OCI-M2 (cell line): ENCODE measurements at regions not wholly inside any gene's neighbourhood (a gene's known extent, or its start where the extent isn't known, plus 50 kb on each side); places are given as distances from the start of the nearest gene placed in this dataset.
"Not testable (repeated sequence)": the region's sequence is repeated elsewhere in the genome, so short reads cannot be mapped to it uniquely, and the experiment has no call there.

ENCODE experiments used
- DNase-seq: peaks from one replicate; lab custom pipeline; 2025; ENCODE audit not compliant: unreplicated experiment; lab: John Stamatoyannopoulos, UW

DNA sequence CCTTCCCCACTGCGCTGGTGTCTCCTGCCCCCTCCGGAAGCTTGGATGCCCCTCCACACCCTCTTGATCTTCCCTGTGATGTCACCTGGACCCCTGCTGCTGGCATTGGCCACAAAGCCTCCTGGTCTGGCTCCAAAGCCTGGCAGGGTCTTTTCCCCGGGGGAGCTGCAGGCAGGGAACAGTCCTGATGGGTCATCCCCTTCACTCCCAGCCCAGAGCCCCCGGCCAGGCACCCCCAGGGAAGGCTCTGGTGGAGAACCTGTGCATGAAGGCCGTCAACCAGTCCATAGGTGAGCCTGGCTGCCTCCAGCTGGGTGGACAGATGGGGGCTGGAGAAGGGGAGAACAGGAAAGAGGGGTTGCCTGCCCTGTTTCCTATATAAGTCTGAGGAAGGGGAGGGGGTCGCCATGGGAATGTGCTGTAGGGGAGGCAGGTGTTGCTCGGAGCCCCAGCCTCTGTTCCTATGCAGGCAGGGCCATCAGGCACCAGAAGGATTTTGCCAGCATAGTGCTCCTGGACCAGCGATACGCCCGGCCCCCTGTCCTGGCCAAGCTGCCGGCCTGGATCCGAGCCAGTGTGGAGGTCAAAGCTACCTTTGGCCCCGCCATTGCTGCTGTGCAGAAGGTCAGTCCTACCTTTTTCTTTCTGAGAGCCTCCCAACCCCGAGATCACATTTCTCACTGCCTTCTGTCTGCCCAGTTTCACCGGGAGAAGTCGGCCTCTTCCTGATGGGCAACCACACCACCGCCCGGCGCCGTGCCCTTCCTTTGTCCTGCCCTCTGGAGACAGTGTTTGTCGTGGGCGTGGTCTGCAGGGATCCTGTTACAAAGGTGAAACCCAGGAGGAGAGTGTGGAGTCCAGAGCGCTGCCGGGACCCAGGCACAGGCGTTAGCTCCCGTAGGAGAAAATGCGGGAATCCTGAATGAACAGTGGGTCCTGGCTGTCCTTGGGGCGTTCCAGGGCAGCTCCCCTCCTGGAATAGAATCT lies 104.5 kb upstream of the PZP start:
- not testable (repeated sequence) for DNase-seq

DNA sequence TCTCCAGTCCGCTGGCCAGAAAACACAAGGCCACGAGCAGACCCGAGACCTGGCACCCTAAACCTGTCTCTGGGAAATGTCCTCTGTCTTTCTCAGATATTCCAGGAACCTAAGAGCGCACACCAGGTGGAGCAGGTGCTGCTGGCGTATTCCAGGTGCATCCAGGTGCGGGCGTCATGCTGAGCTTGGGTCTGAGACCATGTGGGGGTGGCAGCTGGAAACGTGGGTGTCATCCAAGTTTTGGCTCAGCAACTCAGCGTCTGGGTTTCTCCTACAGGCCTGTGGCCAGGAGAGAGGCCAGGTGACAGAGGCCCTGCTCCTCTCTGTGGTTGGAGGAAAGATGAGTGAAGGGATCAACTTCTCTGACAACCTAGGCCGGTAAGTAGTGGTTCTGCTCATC lies 103.3 kb upstream of the PZP start:
- DNase-seq: not testable (repeated sequence)

DNA sequence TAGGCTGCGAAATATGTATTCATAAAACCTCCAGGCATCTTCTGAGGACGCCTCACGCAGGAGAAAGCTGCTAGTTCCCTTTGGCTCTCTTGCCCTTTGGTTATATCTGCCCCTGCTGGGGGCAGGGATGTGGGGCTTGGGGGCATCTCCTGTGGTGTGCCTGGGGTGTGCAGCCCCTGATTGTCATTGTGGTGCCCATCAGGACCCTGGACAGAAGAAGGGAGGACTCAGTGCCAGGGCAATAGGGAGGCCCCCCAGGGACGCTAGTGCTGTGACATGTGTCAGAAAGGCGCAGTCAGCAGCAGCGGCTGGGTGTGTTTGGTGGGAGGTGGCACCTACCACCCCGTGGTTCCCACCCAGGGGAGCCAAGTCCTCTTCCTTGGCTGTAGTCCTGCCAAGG lies 102.5 kb upstream of the PZP start:
- not testable (repeated sequence) for DNase-seq

DNA sequence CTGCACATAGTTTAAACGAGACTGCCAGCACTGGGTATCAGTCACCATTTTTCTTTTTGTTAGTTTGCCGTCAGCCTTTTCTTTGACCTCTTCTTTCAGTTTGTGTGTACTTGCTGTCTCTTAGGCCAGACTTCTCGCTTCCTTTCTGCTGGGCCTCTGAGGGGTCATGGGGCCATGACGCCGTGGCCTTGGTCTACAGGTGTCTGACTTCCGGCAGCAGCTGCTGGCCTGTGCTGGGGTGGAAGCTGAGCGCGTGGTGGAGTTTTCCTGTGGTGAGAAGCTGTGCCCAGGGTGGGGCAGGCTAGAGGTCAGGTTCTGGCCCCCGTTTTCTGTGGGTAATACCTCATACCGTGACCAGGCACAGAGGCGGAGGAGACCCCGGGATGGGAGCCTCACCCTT lies 101.6 kb upstream of the PZP start:
- not testable (repeated sequence) for DNase-seq

DNA sequence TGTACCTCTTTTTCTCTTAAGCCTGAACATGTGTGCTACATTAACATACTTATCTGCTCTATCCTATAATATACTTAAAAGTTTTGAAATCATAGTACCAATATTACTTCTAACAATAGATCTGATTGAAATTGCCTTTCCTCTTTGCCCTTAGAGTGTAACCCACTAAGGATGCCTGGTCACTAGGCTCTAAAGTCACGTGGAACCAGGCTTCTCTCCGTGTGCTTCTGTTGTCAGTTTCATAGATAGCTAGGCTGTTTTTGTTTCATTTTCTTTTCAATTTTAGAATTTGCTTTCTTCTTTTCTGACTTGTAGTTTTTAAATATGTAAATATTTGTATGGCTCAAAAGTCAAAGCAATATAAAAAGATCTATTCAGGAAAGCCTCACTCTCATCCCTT lies 100.5 kb upstream of the PZP start:
- DNase-seq: not testable (repeated sequence)

DNA sequence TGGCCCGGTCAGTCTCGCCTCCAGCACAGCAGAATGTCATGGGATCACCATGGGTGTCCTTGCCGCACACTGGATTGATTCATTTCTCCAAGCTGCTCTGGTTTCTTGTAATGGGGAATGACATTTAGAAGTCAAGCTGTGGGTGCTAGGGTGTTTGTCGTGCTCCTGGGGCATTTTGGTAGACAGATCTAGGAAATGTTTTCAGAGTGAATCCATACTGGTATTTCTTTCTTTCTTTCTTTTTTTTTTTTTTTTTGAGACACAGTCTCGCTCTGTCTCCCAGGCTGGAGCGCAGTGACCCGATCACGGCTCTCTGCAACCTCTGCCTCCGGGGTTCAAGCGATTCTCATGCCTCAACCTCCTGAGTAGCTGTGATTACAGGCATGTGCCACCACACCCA lies 100.0 kb upstream of the PZP start:
- not testable (repeated sequence) for DNase-seq

DNA sequence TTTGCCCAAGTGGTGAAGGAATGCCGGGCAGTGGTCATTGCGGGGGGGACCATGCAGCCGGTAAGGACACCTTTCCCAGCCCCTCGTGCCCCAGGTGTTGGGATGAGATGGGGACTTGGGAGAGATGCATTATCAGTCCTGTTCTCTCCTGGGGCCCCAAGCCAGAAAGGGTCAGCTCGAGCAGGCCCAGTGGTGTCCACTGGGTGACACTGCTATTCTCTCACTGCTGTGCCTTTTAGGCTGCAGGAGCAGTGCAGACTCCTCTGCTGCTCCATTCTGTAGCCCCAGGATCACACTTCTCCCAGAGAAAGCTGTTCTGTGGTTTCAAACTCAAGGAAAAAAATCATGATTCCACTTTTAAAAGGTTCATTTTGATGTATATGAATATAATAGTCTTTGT lies 99.1 kb upstream of the PZP start:
- DNase-seq: not testable (repeated sequence)

DNA sequence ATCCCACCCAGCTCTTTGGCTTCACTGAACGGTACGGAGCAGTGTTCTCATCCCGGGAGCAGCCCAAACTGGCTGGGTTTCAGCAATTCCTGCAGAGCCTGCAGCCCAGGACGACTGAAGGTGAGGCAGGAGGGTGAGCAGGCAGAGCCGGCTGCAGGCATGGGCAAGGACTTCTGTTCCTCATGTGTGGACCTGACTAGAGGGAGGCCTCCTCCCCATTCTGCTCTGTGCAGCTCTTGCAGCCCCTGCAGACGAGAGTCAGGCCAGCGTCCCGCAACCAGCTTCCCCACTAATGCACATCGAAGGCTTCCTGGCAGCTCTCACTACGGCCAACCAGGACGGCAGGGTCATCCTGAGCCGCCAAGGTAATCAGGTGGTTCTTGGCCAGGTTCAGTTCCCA lies 97.8 kb upstream of the PZP start:
- DNase-seq: not testable (repeated sequence)

DNA sequence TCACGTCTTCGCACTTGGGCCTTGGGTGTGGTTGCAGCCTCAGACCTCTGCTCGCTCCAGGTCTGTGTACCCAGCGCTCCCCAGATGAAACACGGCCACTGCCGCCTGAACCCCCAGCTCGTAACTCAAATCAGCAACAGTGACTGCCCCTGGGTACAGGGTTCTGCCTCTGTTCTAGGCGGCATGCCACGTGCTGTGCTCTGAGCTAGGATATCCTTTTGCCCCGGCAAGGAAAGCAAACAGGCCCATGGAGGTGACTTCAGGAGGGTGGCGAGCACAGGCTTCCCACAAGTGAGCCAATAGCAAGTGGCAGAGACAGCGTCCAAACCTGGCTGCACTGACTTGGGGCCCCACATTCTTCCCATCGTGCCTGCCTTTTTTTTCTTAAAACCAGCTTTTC lies 96.3 kb upstream of the PZP start:
- DNase-seq: not testable (repeated sequence)

DNA sequence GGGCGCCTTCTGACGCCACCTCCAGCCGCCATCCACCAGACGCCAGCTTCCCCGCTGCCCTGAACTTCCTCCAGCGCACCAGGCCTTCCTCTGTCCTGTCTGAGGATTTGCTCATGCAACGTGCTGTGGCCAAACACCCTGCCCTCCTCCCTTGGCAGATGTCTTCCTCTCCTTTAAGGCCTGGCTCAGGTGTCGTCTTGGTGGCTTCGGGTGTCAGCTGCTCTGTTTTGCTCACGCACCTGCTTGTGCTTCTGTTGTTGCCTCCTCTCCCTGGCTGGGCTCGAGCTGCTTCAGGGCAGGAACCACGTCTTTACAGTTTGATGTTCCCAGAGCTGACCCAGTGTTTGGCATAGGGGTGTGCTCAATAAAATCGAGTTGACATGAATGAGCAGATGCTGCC lies 87.7 kb upstream of the PZP start:
- not testable (repeated sequence) for DNase-seq

DNA sequence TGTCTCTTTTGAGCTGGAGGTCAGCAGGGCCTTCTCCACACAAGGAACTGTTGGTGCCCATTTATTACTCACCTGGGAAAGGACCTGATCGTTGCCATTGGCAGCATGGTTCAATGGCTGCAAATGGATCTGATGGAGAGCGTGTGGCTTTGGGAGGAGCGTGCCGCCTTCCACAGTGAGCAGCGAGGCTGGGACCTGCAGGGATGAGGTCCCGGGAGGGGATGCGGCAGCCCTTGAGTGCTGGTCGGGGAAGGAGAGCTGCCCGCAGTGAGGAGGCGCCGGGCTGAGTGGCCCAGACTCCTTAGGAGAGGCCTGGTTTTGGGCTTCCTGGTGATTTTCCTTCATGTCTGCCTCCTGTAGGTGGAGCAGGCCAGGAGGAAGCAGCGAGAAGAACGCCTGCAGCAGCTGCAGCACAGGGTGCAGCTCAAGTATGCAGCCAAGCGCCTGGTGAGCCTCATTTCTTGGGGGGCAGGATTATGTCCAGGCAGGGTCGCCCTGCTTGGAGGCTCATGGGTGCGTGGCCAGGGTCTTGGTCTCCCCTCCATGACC lies 86.0 kb upstream of the PZP start:
- DNase-seq: not testable (repeated sequence)

DNA sequence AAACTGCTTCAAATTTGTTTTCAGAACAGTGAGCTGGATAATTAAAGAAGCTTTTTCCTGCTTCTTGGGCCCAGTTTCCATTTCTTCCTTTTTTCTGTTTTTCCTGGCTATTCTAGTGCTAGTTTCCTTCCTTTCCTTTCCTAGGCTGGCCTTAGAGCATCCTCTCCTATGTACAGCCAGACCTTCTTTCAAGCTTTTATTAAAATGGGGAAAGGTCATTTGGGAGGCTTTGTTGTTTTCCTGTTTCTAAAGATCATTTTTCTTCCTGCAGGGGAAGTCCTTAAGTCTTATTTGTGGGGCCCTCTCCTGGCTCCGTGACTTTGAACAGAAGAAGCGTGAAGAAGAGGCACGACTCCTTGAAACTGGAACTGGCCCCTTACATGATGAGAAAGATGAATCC lies 85.2 kb upstream of the PZP start:
- not testable (repeated sequence) for DNase-seq

DNA sequence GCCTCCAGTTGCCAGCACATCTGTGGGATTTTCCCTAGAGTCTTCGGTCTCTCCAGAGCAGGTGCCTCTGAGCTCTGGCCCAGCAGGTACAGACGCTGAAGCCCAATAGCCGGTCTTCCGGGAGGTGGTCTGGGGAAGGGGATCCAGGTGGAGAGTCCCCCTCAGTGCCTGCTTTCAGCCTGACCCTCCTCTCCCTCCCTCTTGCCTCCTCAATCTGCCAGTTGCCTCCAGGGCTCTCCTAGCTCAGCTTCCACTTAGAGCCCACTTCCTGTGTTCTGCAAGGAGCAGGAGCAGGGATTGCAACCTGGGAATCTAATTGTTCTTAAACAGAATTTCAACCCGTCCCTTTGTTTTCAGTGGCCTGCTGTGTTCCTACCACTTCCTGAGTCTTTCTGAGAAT lies 81.8 kb upstream of the PZP start:
- not testable (repeated sequence) for DNase-seq

DNA sequence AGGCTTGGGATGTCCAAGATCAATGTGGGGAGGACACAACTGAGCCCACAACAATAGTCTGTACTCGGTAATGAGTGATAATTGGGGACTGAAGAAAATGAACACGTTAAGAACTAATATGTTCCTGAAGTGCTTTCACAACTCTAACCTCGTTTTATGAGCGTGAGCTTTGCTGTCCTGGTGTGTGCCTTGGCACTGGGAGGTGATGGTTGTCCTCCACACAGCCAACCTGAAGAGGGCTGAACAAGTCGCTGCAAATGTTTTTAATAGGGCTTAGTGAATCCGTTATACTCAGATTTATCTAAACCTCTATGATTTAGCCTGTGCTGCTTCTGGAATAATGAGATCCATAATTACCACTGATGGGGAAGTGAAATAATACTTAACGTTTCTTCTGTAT lies 76.5 kb upstream of the PZP start:
- not testable (repeated sequence) for DNase-seq

DNA sequence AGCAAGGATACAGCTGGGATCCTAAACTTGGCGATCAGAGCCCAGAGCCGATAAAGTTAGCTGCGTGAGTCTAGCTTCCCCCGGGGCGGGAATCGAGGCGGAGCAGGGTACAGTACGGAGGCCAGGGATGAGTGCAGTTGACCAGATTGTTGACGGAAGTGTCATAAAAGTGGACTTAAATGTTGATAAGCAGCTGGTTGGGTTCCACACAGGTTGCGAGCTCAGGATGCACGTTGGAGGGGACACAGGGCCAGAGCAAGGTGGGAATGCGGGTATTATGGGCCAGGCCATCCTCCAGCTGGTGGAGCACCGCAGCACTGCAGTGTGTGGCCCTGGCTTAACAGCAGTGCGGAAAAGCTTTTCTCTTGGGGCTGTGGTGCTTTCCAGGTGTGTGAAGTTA lies 76.0 kb upstream of the PZP start:
- not testable (repeated sequence) for DNase-seq

DNA sequence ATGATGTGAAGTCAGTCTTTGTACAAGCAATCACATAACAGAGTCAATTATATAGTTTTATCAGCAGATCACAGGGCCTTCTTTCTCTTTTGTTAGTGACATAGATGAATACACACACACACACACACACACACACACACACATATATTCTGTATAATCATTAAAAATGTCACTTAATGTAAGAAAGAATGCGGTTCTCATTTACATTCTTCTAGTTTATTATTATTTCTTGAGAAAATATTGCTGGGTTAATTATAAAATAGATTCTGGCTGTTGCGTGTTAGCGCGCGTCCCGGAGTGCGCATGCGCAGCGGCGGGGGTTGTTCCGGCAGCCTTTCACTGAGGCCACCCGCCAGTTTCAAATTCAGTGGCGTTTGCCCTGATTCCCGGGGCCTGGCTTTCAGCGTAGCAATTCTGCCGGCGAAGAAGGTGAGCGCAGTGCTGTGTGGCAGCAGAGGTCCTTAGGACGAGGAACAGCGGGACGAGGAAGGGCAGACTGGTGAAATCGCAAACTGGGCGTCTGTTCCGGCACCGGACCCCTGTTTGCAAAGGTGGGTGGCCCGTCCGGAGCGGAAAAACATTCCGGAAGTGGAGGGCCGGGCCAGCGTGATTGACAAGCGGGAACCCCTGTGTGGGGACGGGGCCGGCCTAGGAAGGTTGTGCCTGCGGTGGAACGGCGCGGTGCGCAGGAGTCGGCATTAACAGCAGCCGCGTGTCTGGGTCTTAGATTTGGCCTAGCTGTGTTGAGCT lies 75.3 kb upstream of the PZP start:
- peak; percentile 38 for DNase-seq

DNA sequence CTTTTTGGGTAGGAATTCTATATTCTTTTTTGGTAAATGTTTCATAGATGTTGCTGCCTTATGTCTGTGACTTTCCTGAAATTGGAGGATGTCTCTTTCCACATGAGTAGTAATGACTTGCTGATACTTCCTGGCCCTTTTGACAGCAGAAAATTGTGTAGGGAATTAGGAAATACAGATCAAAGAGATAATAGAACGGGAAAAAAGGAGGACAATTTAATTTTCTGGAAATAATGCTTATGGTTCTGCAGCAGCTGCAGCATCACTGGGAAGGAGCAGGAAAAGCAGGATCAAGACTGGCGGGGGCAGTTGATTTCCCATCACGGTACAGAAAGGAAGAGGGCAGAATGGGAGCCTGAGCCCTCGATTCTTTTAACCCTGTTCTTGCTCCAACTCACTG lies 68.8 kb upstream of the PZP start:
- no peak for DNase-seq

DNA sequence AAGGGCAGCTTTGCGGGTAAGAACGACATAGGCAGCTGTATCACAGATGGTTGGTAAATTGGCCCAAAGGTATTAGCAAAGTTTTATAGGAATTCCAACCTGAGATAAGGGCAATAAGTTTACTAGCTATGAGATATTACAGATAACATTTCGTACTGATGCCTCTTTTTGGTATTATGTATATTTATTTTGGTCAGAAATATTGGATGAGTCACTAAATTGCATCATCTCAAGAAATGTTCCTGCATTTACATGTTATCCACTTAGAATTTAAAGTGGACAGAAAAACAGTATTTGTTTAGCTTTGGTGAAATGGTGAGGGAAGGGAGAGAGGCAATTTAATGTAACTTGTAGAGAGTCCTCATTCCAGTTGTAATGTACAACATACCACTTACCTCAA lies 65.1 kb upstream of the PZP start:
- no peak for DNase-seq

DNA sequence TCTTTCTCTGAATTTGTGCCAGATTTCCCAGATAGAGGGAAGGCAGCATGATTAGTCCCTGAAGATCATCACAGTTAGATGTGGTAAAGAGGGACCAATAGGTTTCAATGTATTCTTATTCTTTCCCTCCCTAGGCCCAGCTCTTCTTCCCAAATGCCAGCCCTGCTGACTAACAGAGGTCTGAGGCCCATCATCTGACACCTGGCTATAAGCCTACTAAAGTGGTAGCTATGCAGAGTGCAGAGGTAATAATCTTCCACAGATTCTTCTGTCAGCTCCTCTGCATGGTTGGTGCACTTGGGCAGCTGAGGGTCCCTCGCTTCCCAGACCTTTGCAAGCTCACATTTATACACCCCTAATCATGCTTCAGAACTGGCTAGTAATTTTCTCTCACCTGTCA lies 63.7 kb upstream of the PZP start:
- no peak for DNase-seq

DNA sequence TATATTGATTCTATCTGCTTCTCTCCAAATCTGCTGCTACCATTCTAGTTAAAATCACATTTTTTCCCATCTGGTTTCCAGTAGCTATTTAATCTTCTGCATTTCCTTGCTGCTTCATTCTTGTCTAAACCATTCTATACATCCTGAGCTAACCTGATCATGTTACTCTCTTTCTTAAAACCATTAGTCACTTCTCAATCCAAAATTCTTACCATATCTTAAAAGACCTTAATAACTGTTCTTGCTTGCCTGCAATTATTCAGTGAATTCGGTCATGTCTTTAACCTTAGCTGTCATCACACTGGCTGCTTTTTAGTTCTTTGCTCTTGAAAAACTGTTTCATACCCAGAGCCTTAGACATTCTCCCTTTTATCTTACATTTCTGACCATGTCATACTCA lies 56.4 kb upstream of the PZP start:
- DNase-seq: no peak

DNA sequence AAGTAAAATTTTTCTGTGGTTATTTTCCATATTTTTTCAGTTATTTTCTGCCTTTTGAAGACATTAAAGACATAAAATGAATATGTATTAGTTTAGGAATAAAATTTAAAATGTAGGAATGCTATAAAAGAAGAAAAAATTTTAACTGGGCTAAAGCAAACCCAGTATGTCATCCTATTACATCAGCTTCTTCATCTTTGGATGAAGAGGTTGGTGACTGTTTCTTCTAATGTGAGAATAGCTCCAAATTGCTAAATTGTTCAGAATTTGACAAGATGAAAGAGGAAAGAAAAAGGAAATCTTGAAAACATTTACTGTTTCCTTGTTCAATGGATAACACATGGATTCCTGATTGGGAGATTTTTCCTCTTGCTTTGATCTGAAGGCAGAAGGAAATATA lies 52.7 kb upstream of the PZP start:
- DNase-seq: no peak

DNA sequence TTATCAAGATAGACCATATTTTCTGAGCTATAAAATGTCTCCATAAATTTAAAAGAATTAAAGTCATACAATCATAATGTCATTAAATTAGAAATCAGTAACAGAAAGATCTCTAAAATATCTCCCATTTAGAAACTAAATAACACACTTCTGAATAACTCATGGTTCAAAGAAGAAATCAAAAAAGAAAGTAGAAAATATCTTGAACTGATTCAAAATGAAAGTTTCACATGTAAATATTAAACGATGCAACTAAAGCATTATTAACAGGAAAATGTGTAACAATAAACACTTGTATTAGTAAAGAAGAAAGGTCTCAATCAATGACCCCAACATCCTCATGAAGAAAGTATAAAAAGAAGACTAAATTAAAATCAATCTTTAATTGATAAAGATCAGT lies 50.5 kb upstream of the PZP start:
- no peak for DNase-seq
